HL-60 (cell line): ENCODE measurements at regions not wholly inside any gene's neighbourhood (a gene's known extent, or its start where the extent isn't known, plus 50 kb on each side); places are given as distances from the start of the nearest gene placed in this dataset.

ENCODE experiments used
- DNase-seq, 2 experiments: peaks; one replicate each; pipeline ENCODE4 v3.0.0-alpha.2; 2010 to 2020; ENCODE audit warnings: low read depth in 1 of 2, low spot score in 1 of 2
- H3K27ac ChIP-seq: fragments of 250-450 bp; sonication (Bioruptor Pico); replicated peaks from 2 replicates; pipeline ENCODE4 v1.5.1; 2020; ENCODE audit warnings: mild to moderate bottlenecking, moderate library complexity
- H3K27me3 ChIP-seq: fragments of 250-450 bp; sonication (Bioruptor Pico); 2 replicates; pipeline ENCODE4 v1.5.1; 2021; ENCODE audit warnings: mild to moderate bottlenecking, moderate library complexity; ENCODE audit not compliant: insufficient read depth, poor library complexity, severe bottlenecking
- H3K4me3 ChIP-seq: replicated peaks from 2 replicates; pipeline ENCODE4 v1.5.1; 2011; ENCODE audit warnings: mild to moderate bottlenecking, control low read depth, low read length; ENCODE audit not compliant: insufficient read depth
- GABPA ChIP-seq: IDR thresholded peaks from 2 replicates; pipeline ENCODE4 v1.6.1; 2012; ENCODE audit warnings: low read depth
- POLR2AphosphoS5 ChIP-seq: IDR thresholded peaks from 2 replicates; pipeline ENCODE4 v1.6.1; 2012; ENCODE audit warnings: low read depth
- SPI1 ChIP-seq: IDR thresholded peaks from 2 replicates; pipeline ENCODE4 v1.6.1; 2012; ENCODE audit warnings: low read depth, mild to moderate bottlenecking, borderline replicate concordance
- TF ChIP-seq, protein P1 (sequence below): IDR thresholded peaks from one replicate; pipeline ENCODE4 v1.5.1; 2011; ENCODE audit warnings: low read length, control low read depth, inconsistent platforms; ENCODE audit not compliant: insufficient read depth
- TF ChIP-seq, protein P2 (sequence below): IDR thresholded peaks from 2 replicates; pipeline ENCODE4 v1.6.1; 2012; ENCODE audit warnings: low read depth; ENCODE audit not compliant: insufficient replicate concordance

DNA sequence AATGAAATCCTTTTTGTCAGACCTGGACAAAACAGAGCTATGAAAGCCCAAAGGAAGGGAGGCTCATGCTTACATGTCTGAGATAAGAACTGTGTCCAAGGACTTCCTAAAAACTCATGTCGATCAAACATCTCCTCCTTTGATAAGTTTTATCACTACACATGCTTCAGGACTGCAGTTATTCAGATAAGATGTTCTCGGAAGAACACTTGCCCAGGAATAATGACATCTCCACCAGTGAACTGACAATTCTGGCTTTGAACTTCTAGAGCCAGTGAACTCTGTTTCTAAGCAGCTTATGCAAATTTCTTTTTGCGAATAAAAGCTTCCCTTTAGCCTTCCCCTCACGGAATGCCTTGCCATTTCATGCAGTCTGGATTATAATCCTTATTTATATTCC, 561.6 kb downstream of the TBC1D4 start:
- TF ChIP-seq SPI1: no peak
- TF ChIP-seq, protein P1, sequence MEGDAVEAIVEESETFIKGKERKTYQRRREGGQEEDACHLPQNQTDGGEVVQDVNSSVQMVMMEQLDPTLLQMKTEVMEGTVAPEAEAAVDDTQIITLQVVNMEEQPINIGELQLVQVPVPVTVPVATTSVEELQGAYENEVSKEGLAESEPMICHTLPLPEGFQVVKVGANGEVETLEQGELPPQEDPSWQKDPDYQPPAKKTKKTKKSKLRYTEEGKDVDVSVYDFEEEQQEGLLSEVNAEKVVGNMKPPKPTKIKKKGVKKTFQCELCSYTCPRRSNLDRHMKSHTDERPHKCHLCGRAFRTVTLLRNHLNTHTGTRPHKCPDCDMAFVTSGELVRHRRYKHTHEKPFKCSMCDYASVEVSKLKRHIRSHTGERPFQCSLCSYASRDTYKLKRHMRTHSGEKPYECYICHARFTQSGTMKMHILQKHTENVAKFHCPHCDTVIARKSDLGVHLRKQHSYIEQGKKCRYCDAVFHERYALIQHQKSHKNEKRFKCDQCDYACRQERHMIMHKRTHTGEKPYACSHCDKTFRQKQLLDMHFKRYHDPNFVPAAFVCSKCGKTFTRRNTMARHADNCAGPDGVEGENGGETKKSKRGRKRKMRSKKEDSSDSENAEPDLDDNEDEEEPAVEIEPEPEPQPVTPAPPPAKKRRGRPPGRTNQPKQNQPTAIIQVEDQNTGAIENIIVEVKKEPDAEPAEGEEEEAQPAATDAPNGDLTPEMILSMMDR: no peak
- no peak for TF ChIP-seq GABPA
- no peak for TF ChIP-seq POLR2AphosphoS5
- TF ChIP-seq, protein P2, sequence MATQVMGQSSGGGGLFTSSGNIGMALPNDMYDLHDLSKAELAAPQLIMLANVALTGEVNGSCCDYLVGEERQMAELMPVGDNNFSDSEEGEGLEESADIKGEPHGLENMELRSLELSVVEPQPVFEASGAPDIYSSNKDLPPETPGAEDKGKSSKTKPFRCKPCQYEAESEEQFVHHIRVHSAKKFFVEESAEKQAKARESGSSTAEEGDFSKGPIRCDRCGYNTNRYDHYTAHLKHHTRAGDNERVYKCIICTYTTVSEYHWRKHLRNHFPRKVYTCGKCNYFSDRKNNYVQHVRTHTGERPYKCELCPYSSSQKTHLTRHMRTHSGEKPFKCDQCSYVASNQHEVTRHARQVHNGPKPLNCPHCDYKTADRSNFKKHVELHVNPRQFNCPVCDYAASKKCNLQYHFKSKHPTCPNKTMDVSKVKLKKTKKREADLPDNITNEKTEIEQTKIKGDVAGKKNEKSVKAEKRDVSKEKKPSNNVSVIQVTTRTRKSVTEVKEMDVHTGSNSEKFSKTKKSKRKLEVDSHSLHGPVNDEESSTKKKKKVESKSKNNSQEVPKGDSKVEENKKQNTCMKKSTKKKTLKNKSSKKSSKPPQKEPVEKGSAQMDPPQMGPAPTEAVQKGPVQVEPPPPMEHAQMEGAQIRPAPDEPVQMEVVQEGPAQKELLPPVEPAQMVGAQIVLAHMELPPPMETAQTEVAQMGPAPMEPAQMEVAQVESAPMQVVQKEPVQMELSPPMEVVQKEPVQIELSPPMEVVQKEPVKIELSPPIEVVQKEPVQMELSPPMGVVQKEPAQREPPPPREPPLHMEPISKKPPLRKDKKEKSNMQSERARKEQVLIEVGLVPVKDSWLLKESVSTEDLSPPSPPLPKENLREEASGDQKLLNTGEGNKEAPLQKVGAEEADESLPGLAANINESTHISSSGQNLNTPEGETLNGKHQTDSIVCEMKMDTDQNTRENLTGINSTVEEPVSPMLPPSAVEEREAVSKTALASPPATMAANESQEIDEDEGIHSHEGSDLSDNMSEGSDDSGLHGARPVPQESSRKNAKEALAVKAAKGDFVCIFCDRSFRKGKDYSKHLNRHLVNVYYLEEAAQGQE: no peak
- H3K4me3 ChIP-seq: no peak overlapping the region
- no peak overlapping the region for H3K27ac ChIP-seq
- H3K27me3 ChIP-seq: no peaks in the 10 kb centered on the region
- DNase-seq: no peak

DNA sequence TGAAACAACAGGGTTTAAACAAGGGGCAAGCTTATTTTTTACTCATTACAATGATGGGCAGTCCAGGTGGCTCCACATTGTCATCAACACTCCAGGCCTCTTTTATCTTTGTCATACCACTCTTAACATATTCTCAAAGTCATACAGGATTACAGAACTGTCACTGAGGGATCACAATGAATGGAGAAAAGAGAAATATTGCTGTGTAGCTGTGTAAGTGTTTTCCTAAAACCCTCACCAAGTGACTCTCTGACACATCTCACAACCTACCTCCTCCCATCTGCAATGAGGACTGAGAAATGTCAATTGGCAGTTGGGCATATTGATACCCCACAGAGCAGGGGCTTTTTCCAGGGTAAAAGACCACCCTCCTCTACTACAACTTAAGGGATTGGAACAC, 562.1 kb downstream of the TBC1D4 start:
- DNase-seq: no peak
- Histone ChIP-seq H3K4me3 (no peak overlapping the region), H3K27me3 (no peaks in the 10 kb centered on the region), H3K27ac (no peak overlapping the region)
- TF ChIP-seq SPI1: no peak
- TF ChIP-seq, protein P1: no peak
- TF ChIP-seq GABPA: no peak
- no peak for TF ChIP-seq POLR2AphosphoS5
- TF ChIP-seq, protein P2: no peak

DNA sequence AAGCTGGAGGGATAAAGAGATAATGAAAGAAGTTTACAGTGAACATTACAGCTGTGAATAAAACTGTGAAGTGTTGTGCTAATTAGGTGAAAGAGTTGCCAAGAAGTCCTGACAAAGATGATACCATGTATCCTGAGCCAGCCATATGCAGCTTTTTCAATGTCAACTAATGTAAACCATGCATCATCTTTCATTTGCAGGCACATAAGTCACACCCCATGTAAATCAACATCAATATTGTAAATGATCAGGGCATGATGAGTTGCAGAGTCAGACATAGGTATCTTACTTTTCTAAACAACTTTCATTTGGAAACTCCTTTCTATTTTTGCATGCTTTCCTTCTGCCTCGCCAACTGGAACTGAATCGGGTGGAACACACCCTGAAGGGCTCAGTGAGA, 569.1 kb downstream of the TBC1D4 start:
- no peaks in the 10 kb centered on the region for H3K27me3 ChIP-seq
- no peak for DNase-seq
- TF ChIP-seq, protein P1: no peak
- TF ChIP-seq, protein P2: no peak
- no peak for TF ChIP-seq POLR2AphosphoS5
- TF ChIP-seq SPI1: no peak
- no peak for TF ChIP-seq GABPA
- no peak overlapping the region for H3K27ac ChIP-seq
- no peak overlapping the region for H3K4me3 ChIP-seq
